ENCODE measurements at regions not wholly inside any gene's neighbourhood (a gene's known extent, or its start where the extent isn't known, plus 50 kb on each side); places are given as distances from the start of the nearest gene placed in this dataset.

DNA sequence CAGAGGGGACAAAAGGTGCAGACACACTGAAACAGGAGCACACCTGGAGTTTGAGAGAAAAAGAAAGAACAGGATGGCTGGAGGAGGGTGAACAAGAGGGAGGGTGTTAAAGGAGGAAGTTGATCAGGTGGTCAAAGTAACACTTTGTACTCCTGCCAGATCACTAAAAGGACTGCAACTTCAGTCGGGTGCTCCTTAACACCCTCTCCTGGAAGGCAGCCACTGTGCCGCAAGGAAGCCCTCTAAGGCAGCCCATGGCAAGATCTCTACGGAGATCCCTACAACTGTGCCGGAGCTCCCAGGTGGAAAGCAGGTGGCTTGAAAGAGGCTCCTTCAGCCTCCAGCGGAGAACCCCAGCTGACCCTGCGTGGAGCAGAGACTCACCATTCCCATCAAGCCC lies 124.4 kb upstream of the MSX2 start:
- H3K27ac ChIP-seq = no peak overlapping the region
- TF ChIP-seq, protein P1, sequence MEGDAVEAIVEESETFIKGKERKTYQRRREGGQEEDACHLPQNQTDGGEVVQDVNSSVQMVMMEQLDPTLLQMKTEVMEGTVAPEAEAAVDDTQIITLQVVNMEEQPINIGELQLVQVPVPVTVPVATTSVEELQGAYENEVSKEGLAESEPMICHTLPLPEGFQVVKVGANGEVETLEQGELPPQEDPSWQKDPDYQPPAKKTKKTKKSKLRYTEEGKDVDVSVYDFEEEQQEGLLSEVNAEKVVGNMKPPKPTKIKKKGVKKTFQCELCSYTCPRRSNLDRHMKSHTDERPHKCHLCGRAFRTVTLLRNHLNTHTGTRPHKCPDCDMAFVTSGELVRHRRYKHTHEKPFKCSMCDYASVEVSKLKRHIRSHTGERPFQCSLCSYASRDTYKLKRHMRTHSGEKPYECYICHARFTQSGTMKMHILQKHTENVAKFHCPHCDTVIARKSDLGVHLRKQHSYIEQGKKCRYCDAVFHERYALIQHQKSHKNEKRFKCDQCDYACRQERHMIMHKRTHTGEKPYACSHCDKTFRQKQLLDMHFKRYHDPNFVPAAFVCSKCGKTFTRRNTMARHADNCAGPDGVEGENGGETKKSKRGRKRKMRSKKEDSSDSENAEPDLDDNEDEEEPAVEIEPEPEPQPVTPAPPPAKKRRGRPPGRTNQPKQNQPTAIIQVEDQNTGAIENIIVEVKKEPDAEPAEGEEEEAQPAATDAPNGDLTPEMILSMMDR (IDR thresholded peaks at IDR 0.05; ENCODE audit: low read depth, low read length) = no peak
- H3K4me3 ChIP-seq (ENCODE audit: low read depth, low read length) = no peak overlapping the region

DNA sequence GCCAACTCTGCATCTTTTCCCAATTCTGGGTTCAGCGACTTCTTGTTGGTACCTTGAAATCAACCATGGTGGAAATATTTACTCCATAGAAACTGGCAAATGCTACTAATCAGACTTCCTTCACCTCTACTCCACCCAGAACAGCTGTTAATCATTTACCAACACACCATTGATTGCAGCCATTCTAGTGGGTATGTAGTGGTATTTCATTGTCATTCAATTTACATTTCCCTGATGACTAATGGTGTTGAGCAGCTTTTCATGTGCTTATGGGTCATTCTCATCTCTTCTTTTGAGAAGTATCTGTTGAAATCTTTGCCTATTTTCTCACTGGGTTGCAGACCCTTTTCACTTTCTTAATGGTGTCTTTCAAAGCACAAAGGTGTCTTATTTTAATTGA lies 122.4 kb upstream of the MSX2 start:
- no peak overlapping the region for H3K4me3 ChIP-seq (ENCODE audit: low read depth, low read length)
- no peak overlapping the region for H3K27ac ChIP-seq
- TF ChIP-seq, protein P1 (IDR thresholded peaks at IDR 0.05; ENCODE audit: low read depth, low read length) = no peak
- peaks cover 78% of the 10 kb centered on the region for H3K27me3 ChIP-seq (ENCODE audit: insufficient read depth, low read depth, severe bottlenecking)
- DNase-seq = no peak
- no peaks in the 10 kb centered on the region for H3K9me3 ChIP-seq (ENCODE audit: severe bottlenecking)
- H3K36me3 ChIP-seq = no peaks in the 10 kb centered on the region

More for the DNA sequence above, 124.4 kb upstream of the MSX2 start:
- Histone ChIP-seq H3K27me3 (ENCODE audit: insufficient read depth, low read depth, severe bottlenecking) (peaks cover 71% of the 10 kb centered on the region), H3K9me3 (ENCODE audit: severe bottlenecking) (no peaks in the 10 kb centered on the region), H3K36me3 (no peaks in the 10 kb centered on the region)
- DNase-seq = no peak

- no peaks in the 10 kb centered on the region for H3K9me3 ChIP-seq (ENCODE audit: severe bottlenecking)
- peaks cover 88% of the 10 kb centered on the region for H3K27me3 ChIP-seq (ENCODE audit: insufficient read depth, low read depth, severe bottlenecking)
- TF ChIP-seq, protein P1 (IDR thresholded peaks at IDR 0.05; ENCODE audit: low read depth, low read length) = no peak
- DNase-seq = no peak
- no peak overlapping the region for H3K27ac ChIP-seq
- no peak overlapping the region for H3K4me3 ChIP-seq (ENCODE audit: low read depth, low read length)
- H3K36me3 ChIP-seq = no peaks in the 10 kb centered on the region
Observed at GRCh38 chr5:174606153-174606552, 118.2 kb upstream of the MSX2 start.

- DNase-seq = no peak
- Histone ChIP-seq H3K27me3 (ENCODE audit: insufficient read depth, low read depth, severe bottlenecking) (peaks cover 88% of the 10 kb centered on the region), H3K9me3 (ENCODE audit: severe bottlenecking) (no peaks in the 10 kb centered on the region), H3K27ac (no peak overlapping the region), H3K4me3 (ENCODE audit: low read depth, low read length) (no peak overlapping the region), H3K36me3 (no peaks in the 10 kb centered on the region)
- TF ChIP-seq, protein P1 (IDR thresholded peaks at IDR 0.05; ENCODE audit: low read depth, low read length) = no peak
Observed at GRCh38 chr5:174606646-174607045, 117.7 kb upstream of the MSX2 start.

DNA sequence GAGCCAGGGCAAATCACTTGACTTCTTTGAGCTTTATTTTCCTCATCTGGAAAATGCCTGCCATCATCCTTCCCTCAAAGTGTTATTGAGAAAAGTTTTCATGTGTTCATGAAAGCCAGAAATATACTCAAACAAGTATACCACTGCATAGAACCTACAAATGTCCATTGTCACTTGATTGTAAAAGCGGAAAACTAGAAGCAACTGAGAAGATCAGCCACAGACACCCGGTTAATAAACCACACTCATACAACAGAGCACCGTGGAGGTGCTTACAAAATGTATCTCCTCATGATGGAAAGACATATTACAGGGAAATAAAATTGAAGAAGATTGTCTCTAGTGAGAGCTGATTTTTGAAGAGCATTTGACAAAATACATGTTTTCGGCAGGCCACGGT lies 117.2 kb upstream of the MSX2 start:
- peaks cover 85% of the 10 kb centered on the region for H3K27me3 ChIP-seq (ENCODE audit: insufficient read depth, low read depth, severe bottlenecking)
- H3K4me3 ChIP-seq (ENCODE audit: low read depth, low read length) = no peak overlapping the region
- no peaks in the 10 kb centered on the region for H3K9me3 ChIP-seq (ENCODE audit: severe bottlenecking)
- no peak overlapping the region for H3K27ac ChIP-seq
- TF ChIP-seq, protein P1 (IDR thresholded peaks at IDR 0.05; ENCODE audit: low read depth, low read length) = no peak
- no peak for DNase-seq
- no peaks in the 10 kb centered on the region for H3K36me3 ChIP-seq

DNA sequence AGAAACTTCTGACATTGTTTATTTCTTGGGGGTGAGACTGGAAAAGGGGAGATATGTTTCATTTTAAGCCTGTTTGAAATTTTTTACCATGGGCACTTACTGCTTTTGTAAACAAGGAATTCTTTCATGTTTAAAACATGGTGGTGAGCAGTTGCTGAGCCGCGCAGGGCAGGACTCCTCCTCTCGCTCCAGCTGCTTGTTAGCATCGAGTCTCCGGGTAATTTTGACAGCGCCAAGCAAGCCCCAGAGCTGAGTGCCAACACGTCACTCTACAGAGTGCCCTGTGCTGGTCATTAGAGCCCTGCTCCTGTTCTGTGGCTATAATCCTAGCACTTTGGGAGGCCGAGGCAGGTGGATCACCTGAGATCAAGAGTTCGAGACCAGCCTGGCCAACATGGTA lies 116.5 kb upstream of the MSX2 start:
- Histone ChIP-seq H3K4me3 (ENCODE audit: low read depth, low read length) (no peak overlapping the region), H3K9me3 (ENCODE audit: severe bottlenecking) (peaks cover 3% of the 10 kb centered on the region), H3K27ac (no peak overlapping the region), H3K36me3 (no peaks in the 10 kb centered on the region), H3K27me3 (ENCODE audit: insufficient read depth, low read depth, severe bottlenecking) (peaks cover 85% of the 10 kb centered on the region)
- DNase-seq = no peak
- TF ChIP-seq, protein P1 (IDR thresholded peaks at IDR 0.05; ENCODE audit: low read depth, low read length) = no peak
